GM21576 (cell line): ENCODE measurements at regions not wholly inside any gene's neighbourhood (a gene's known extent, or its start where the extent isn't known, plus 50 kb on each side); places are given as distances from the start of the nearest gene placed in this dataset.

Experiments
- ATAC-seq: cut with Tn5 transposase; IDR thresholded peaks from one replicate; pipeline ENCODE4 v1.9.1; 2021; ENCODE audit warnings: mild to moderate bottlenecking, moderate library complexity; ENCODE audit not compliant: unreplicated experiment

- no peak for ATAC-seq
Measured at GRCh38 chr2:106706283-106706682, 179.7 kb downstream of the ST6GAL2 start.

GRCh38 chr2:106708209-106708608 lies 177.8 kb downstream of the ST6GAL2 start:
- no peak for ATAC-seq

- no peak for ATAC-seq
Measured at GRCh38 chr2:106709229-106709628, 176.7 kb downstream of the ST6GAL2 start.

GRCh38 chr2:106719222-106719621 lies 166.7 kb downstream of the ST6GAL2 start:
- ATAC-seq = no peak

- ATAC-seq = no peak
Measured at GRCh38 chr2:106720026-106720425, 165.9 kb downstream of the ST6GAL2 start.

GRCh38 chr2:106724301-106724794 lies 161.6 kb downstream of the ST6GAL2 start:
- no peak for ATAC-seq

- no peak for ATAC-seq
Measured at GRCh38 chr2:106734165-106734564, 151.8 kb downstream of the ST6GAL2 start.

GRCh38 chr2:106735807-106736206 lies 150.2 kb downstream of the ST6GAL2 start:
- ATAC-seq = no peak

GRCh38 chr2:106736221-106736620 lies 149.7 kb downstream of the ST6GAL2 start:
- ATAC-seq = no peak

GRCh38 chr2:106745468-106745867 lies 140.5 kb downstream of the ST6GAL2 start:
- no peak for ATAC-seq

- no peak for ATAC-seq
Measured at GRCh38 chr2:106749823-106750222, 136.1 kb downstream of the ST6GAL2 start.
